H1 (cell line): ENCODE measurements at regions not wholly inside any gene's neighbourhood (a gene's known extent, or its start where the extent isn't known, plus 50 kb on each side); places are given as distances from the start of the nearest gene placed in this dataset.

Experiments
- CTCF ChIA-PET: fragments of 300-600 bp; sonication (Branson Sonifier 250); formaldehyde crosslinking; loops from one replicate; lab custom pipeline; 2021; ENCODE audit not compliant: partially characterized antibody; lab: Charles Lee
- POLR2A ChIA-PET: fragments of 300-600 bp; sonication (Branson Sonifier 250); formaldehyde crosslinking; loops from one replicate; lab custom pipeline; 2021; ENCODE audit warnings: inconsistent platforms; ENCODE audit not compliant: partially characterized antibody; lab: Charles Lee
- DNase-seq, 2 experiments: peaks; one replicate each; pipeline versions ENCODE4 v3.0.0 to v3.0.0-alpha.2; 2010 to 2022; ENCODE audit warnings: low spot score in 2 of 2, low read depth in 1 of 2, mixed read lengths in 1 of 2
- FAIRE-seq: peaks from 2 replicates; lab custom pipeline; 2011; peaks lifted over from hg19 to GRCh38; lab: Jason Lieb, UNC
- H2AFZ ChIP-seq: 2 replicates; pipeline ENCODE4 v1.8.1; 2012; ENCODE audit warnings: low read length, inconsistent platforms
- H2AK5ac ChIP-seq: 2 replicates; pipeline ENCODE4 v1.6.1; 2013; ENCODE audit warnings: low read depth, low read length
- H2BK120ac ChIP-seq: replicated peaks from 2 replicates; pipeline ENCODE3; 2013; ENCODE audit warnings: low read depth, low read length, inconsistent platforms
- H2BK12ac ChIP-seq: 2 replicates; pipeline ENCODE4 v1.6.1; 2013; ENCODE audit warnings: low read depth, low read length
- H2BK15ac ChIP-seq: 2 replicates; pipeline ENCODE4 v1.6.1; 2013; ENCODE audit warnings: low read length
- H2BK20ac ChIP-seq: 2 replicates; pipeline ENCODE4 v1.6.1; 2013; ENCODE audit warnings: low read length
- H2BK5ac ChIP-seq: 2 replicates; pipeline ENCODE4 v1.6.1; 2013; ENCODE audit warnings: low read depth, low read length
- H3K14ac ChIP-seq: 2 replicates; pipeline ENCODE4 v1.6.1; 2013; ENCODE audit warnings: inconsistent platforms; ENCODE audit not compliant: insufficient read length
- H3K18ac ChIP-seq: 2 replicates; pipeline ENCODE4 v1.6.1; 2013; ENCODE audit warnings: low read length; ENCODE audit errors: extremely low read depth
- H3K23ac ChIP-seq: 2 replicates; pipeline ENCODE4 v1.6.1; 2013; ENCODE audit warnings: inconsistent platforms; ENCODE audit not compliant: insufficient read length
- H3K23me2 ChIP-seq: 2 replicates; pipeline ENCODE4 v1.6.1; 2013; ENCODE audit warnings: low read depth, low read length
- H3K27ac ChIP-seq: 2 replicates; pipeline ENCODE4 v1.6.1; 2011; ENCODE audit warnings: low read depth, low read length, inconsistent platforms
- H3K27me3 ChIP-seq, 4 experiments: replicated peaks in 1 of 4; 1 replicate in 1 of 4; 2 replicates in 3 of 4; pipeline versions ENCODE4 v1.6.1 to v1.8.1; 2011 to 2013; ENCODE audit warnings: low read length in 3 of 4, mild to moderate bottlenecking in 3 of 4, inconsistent platforms in 2 of 4, mixed read lengths in 2 of 4, moderate library complexity in 1 of 4; ENCODE audit not compliant: control insufficient read depth in 3 of 4, insufficient read depth in 3 of 4; ENCODE audit errors: extremely low read depth in 1 of 4
- H3K36me3 ChIP-seq, 4 experiments: 2 replicates each; pipeline versions ENCODE4 v1.6.1 to v1.8.1; 2011 to 2013; ENCODE audit warnings: mild to moderate bottlenecking in 4 of 4, low read length in 3 of 4, moderate library complexity in 2 of 4, control low read depth in 1 of 4, inconsistent platforms in 1 of 4; ENCODE audit not compliant: insufficient read depth in 4 of 4, control insufficient read depth in 2 of 4
- H3K4ac ChIP-seq: replicated peaks from 2 replicates; pipeline ENCODE3; 2013; ENCODE audit warnings: low read length, low read depth, mixed read lengths, inconsistent platforms; ENCODE audit not compliant: insufficient read length
- H3K4me1 ChIP-seq, 4 experiments: replicated peaks in 1 of 4; 1 replicate in 1 of 4; 2 replicates in 3 of 4; pipeline versions ENCODE4 v1.6.1 to v1.8.1; 2011 to 2013; ENCODE audit warnings: low read length in 3 of 4, inconsistent platforms in 2 of 4, mixed read lengths in 1 of 4; ENCODE audit not compliant: insufficient read depth in 4 of 4, control insufficient read depth in 3 of 4
- H3K4me2 ChIP-seq, 2 experiments: 2 replicates each; pipeline versions ENCODE4 v1.6.1 to v1.8.1; 2011 to 2013; ENCODE audit warnings: low read depth in 2 of 2, low read length in 2 of 2, control low read depth in 1 of 2, inconsistent platforms in 1 of 2, mild to moderate bottlenecking in 1 of 2; ENCODE audit not compliant: insufficient read depth in 1 of 2
- H3K4me3 ChIP-seq, 4 experiments: fragments of 200-600, 300-600 bp in 1 of 4; sonication (generic), shearing (Covaris generic), sonication (Bioruptor Twin) in 1 of 4; 2 replicates each; pipeline versions ENCODE4 v1.5.1 to v1.8.1; 2011 to 2016; ENCODE audit warnings: low read length in 4 of 4, low read depth in 3 of 4, control low read depth in 2 of 4, inconsistent platforms in 2 of 4, mild to moderate bottlenecking in 2 of 4, mixed read lengths in 1 of 4, moderate library complexity in 1 of 4; ENCODE audit not compliant: insufficient read depth in 2 of 4; ENCODE audit errors: extremely low read depth in 1 of 4
- H3K56ac ChIP-seq: replicated peaks from 2 replicates; pipeline ENCODE3; 2013; ENCODE audit warnings: low read depth, mild to moderate bottlenecking, mixed read lengths, low read length, inconsistent platforms; ENCODE audit not compliant: insufficient read length
- H3K79me1 ChIP-seq: 2 replicates; pipeline ENCODE4 v1.6.1; 2013; ENCODE audit warnings: low read depth, low read length, control low read depth
- H3K79me2 ChIP-seq, 2 experiments: 2 replicates each; pipeline versions ENCODE4 v1.6.1 to v1.8.1; 2012 to 2013; ENCODE audit warnings: low read length in 2 of 2, mild to moderate bottlenecking in 2 of 2, inconsistent platforms in 1 of 2; ENCODE audit not compliant: insufficient read depth in 2 of 2, control insufficient read depth in 1 of 2
- H3K9ac ChIP-seq, 4 experiments: replicated peaks in 1 of 4; 1 replicate in 1 of 4; 2 replicates in 3 of 4; pipeline versions ENCODE4 v1.6.1 to v1.8.1; 2011 to 2013; ENCODE audit warnings: low read depth in 3 of 4, low read length in 3 of 4, control low read depth in 2 of 4, mild to moderate bottlenecking in 2 of 4, moderate library complexity in 2 of 4, inconsistent platforms in 1 of 4; ENCODE audit errors: extremely low read depth in 1 of 4
- H3K9me3 ChIP-seq, 2 experiments: 2 replicates each; pipeline versions ENCODE4 v1.6.1 to v1.8.1; 2012 to 2013; ENCODE audit warnings: mild to moderate bottlenecking in 2 of 2, moderate library complexity in 2 of 2, control low read depth in 1 of 2, inconsistent platforms in 1 of 2, low read depth in 1 of 2, low read length in 1 of 2, mixed read lengths in 1 of 2; ENCODE audit not compliant: insufficient read depth in 2 of 2
- H4K20me1 ChIP-seq, 2 experiments: replicated peaks in 1 of 2; 2 replicates each; pipeline versions ENCODE3 to v1.8.1; 2011 to 2013; ENCODE audit warnings: inconsistent platforms in 2 of 2, low read length in 2 of 2, mild to moderate bottlenecking in 1 of 2; ENCODE audit not compliant: insufficient read depth in 2 of 2, control insufficient read depth in 1 of 2
- H4K5ac ChIP-seq: 2 replicates; pipeline ENCODE4 v1.6.1; 2013; ENCODE audit warnings: low read length, low read depth, mixed read lengths, inconsistent platforms; ENCODE audit not compliant: insufficient read length
- H4K8ac ChIP-seq: 2 replicates; pipeline ENCODE4 v1.8.0; 2013; ENCODE audit warnings: mild to moderate bottlenecking, moderate library complexity, low read length, inconsistent platforms; ENCODE audit not compliant: insufficient read depth; ENCODE audit errors: extremely low read depth
- H4K91ac ChIP-seq: replicated peaks from 2 replicates; pipeline ENCODE3; 2013; ENCODE audit warnings: low read length, mixed read lengths, inconsistent platforms; ENCODE audit not compliant: insufficient read length
- BACH1 ChIP-seq: IDR thresholded peaks from 2 replicates; pipeline ENCODE4 v1.6.1; 2012; ENCODE audit warnings: low read length, improper control_type of control experiment
- BCL11A ChIP-seq, 2 experiments: IDR thresholded peaks; one replicate each; pipeline ENCODE4 v1.6.1; 2011; ENCODE audit warnings: low read depth in 2 of 2, low read length in 2 of 2, mild to moderate bottlenecking in 2 of 2
- BRCA1 ChIP-seq: IDR thresholded peaks from 2 replicates; pipeline ENCODE4 v1.6.1; 2012; ENCODE audit warnings: low read depth, low read length, improper control_type of control experiment
- KDM1A ChIP-seq: fragments of 200-600, 300-600 bp; sonication (generic); IDR thresholded peaks from 2 replicates; pipeline ENCODE4 v1.7.1; 2016; ENCODE audit warnings: mild to moderate bottlenecking, low read length, borderline replicate concordance
- MAX ChIP-seq: IDR thresholded peaks from 2 replicates; pipeline ENCODE4 v1.6.1; 2012; ENCODE audit warnings: inconsistent platforms
- NANOG ChIP-seq: IDR thresholded peaks from 2 replicates; pipeline ENCODE4 v1.6.1; 2011; ENCODE audit warnings: low read length, low read depth, mild to moderate bottlenecking, inconsistent platforms; ENCODE audit not compliant: insufficient read depth, poor library complexity, severe bottlenecking
- PHF8 ChIP-seq: fragments of 200-600 bp; sonication (generic); conservative IDR thresholded peaks from 2 replicates; pipeline ENCODE4 v1.7.1; 2012; ENCODE audit warnings: low read depth, mild to moderate bottlenecking, inconsistent platforms, low read length, moderate library complexity
- SIRT6 ChIP-seq: IDR thresholded peaks from one replicate; pipeline ENCODE4 v1.7.1; 2012; ENCODE audit warnings: low read length, inconsistent platforms
- SP1 ChIP-seq: IDR thresholded peaks from 2 replicates; pipeline ENCODE4 v1.6.1; 2011; ENCODE audit warnings: low read depth, low read length
- SP4 ChIP-seq: IDR thresholded peaks from 2 replicates; pipeline ENCODE4 v1.6.1; 2012; ENCODE audit warnings: low read length, inconsistent platforms
- SUZ12 ChIP-seq: fragments of 200-600 bp; sonication (generic); IDR thresholded peaks from 2 replicates; pipeline ENCODE4 v1.6.1; 2012; ENCODE audit warnings: mild to moderate bottlenecking, inconsistent platforms, low read length, moderate library complexity, mixed read lengths
- TBP ChIP-seq: IDR thresholded peaks from 2 replicates; pipeline ENCODE4 v1.6.1; 2011; ENCODE audit warnings: low read depth, low read length, improper control_type of control experiment
- USF2 ChIP-seq: IDR thresholded peaks from 2 replicates; pipeline ENCODE4 v1.6.1; 2011; ENCODE audit warnings: low read length, improper control_type of control experiment
- YY1 ChIP-seq: IDR thresholded peaks from 2 replicates; pipeline ENCODE4 v1.6.1; 2011; ENCODE audit warnings: low read depth, mild to moderate bottlenecking, low read length
- ZNF274 ChIP-seq: IDR thresholded peaks from 2 replicates; pipeline ENCODE4 v1.7.0; 2012; ENCODE audit warnings: low read length, borderline replicate concordance; ENCODE audit errors: extremely low read depth
- WGBS, 2 experiments: shearing (Covaris generic) in 1 of 2; methylation state at CpG; one replicate each; pipeline versions ENCODE4 v1.1.6 to v1.1.7; 2013 to 2015; ENCODE audit warnings: low lambda C conversion rate in 2 of 2, mixed read lengths in 2 of 2, inconsistent platforms in 1 of 2, low coverage in 1 of 2, missing lambda C conversion rate in 1 of 2; ENCODE audit not compliant: insufficient replicate concordance in 2 of 2, insufficient coverage in 1 of 2, insufficient read length in 1 of 2; ENCODE audit errors: extremely low coverage in 1 of 2, missing lambda C conversion rate in 1 of 2; 5-methylcytosine and 5-hydroxymethylcytosine counted together

DNA sequence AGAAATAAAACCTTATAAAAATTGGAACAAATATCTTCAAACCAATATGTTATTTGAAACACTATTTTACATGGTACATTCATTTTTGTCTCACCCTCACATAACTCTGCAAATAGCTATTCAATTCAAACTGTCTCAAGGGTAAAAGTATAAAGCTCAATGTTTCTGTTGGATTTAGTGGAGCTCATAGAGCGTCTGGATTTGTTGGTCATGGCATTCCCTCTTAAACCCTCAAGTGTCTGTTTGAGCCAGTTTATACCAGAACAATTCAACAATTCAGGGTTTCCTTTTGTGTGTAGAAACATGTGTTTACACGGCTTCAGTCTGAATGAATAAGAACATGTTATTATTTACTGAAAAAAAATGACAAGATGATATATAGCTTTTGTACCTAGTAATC lies 161.6 kb downstream of the PCDH18 start:
- Histone ChIP-seq H3K27ac (no peak overlapping the region), H3K9ac (no peak overlapping the region), H4K5ac (no peak overlapping the region), H3K36me3 (no peaks in the 10 kb centered on the region), H3K18ac (no peak overlapping the region), H4K91ac (no peak overlapping the region), H3K79me1 (no peaks in the 10 kb centered on the region), H4K20me1 (no peaks in the 10 kb centered on the region), H3K23ac (no peak overlapping the region), H2BK5ac (no peak overlapping the region), H2BK12ac (no peak overlapping the region), H3K23me2 (no peaks in the 10 kb centered on the region), H3K4me1 (no peaks in the 10 kb centered on the region), H2BK20ac (no peak overlapping the region), H3K56ac (no peak overlapping the region), H3K9me3 (no peaks in the 10 kb centered on the region), H3K4me3 (no peak overlapping the region), H2AFZ (no peak overlapping the region), H2BK15ac (no peak overlapping the region), H3K4ac (no peak overlapping the region), H3K4me2 (no peak overlapping the region), H2BK120ac (no peak overlapping the region), H2AK5ac (no peak overlapping the region), H4K8ac (no peak overlapping the region), H3K27me3 (no peaks in the 10 kb centered on the region), H3K79me2 (no peaks in the 10 kb centered on the region), H3K14ac (no peak overlapping the region)
- no peak for DNase-seq
- POLR2A ChIA-PET = no interaction called here
- no peak for FAIRE-seq
- CTCF ChIA-PET = no interaction called here
- 44% methylated on average over 2 of the region's 2 CpGs; no CpG with 5 or more reads in 1 of the 2 experiments for WGBS, 2 experiments
- no peak for TF ChIP-seq BACH1
- no peak for TF ChIP-seq SP4
- no peak for TF ChIP-seq SUZ12
- TF ChIP-seq MAX = no peak
- no peak for TF ChIP-seq PHF8
- TF ChIP-seq BRCA1 = no peak
- TF ChIP-seq SP1 = no peak
- TF ChIP-seq TBP = no peak
- no peak for TF ChIP-seq USF2
- no peak for TF ChIP-seq SIRT6
- no peak for TF ChIP-seq YY1
- no peak for TF ChIP-seq ZNF274
- no peak for TF ChIP-seq NANOG
- no peak for TF ChIP-seq BCL11A (IDR thresholded peaks at IDR 0.05; ENCODE audit: low read depth in 2 of 2, low read length in 2 of 2)
- TF ChIP-seq KDM1A = no peak
